ENCODE measurements at regions not wholly inside any gene's neighbourhood (a gene's known extent, or its start where the extent isn't known, plus 50 kb on each side); places are given as distances from the start of the nearest gene placed in this dataset.

- no peak for DNase-seq
Measured at GRCh38 chr2:121124330-121124729, 160.7 kb downstream of the TFCP2L1 start.

GRCh38 chr2:121125350-121125749 is 159.7 kb downstream of the TFCP2L1 start:
- DNase-seq = no peak

GRCh38 chr2:121128741-121129659 is 156.0 kb downstream of the TFCP2L1 start:
- no peak for DNase-seq

- DNase-seq = no peak
Measured at GRCh38 chr2:121129692-121130091, 155.3 kb downstream of the TFCP2L1 start.

GRCh38 chr2:121130301-121130850 is 154.6 kb downstream of the TFCP2L1 start:
- no peak for DNase-seq

GRCh38 chr2:121131375-121131774 is 153.6 kb downstream of the TFCP2L1 start:
- no peak for DNase-seq

GRCh38 chr2:121132054-121132761 is 152.8 kb downstream of the TFCP2L1 start:
- DNase-seq = no peak

GRCh38 chr2:121132762-121133107 is 152.3 kb downstream of the TFCP2L1 start:
- no peak for DNase-seq

GRCh38 chr2:121133551-121134319 is 151.3 kb downstream of the TFCP2L1 start:
- DNase-seq = no peak

- no peak for DNase-seq
Measured at GRCh38 chr2:121134728-121135127, 150.3 kb downstream of the TFCP2L1 start.

- DNase-seq = no peak
Measured at GRCh38 chr2:121135168-121135853, 149.7 kb downstream of the TFCP2L1 start.

- no peak for DNase-seq
Measured at GRCh38 chr2:121136323-121136722, 148.7 kb downstream of the TFCP2L1 start.

- no peak for DNase-seq
Measured at GRCh38 chr2:121137571-121137970, 147.4 kb downstream of the TFCP2L1 start.

- no peak for DNase-seq
Measured at GRCh38 chr2:121140734-121141133, 144.3 kb downstream of the TFCP2L1 start.

- DNase-seq = no peak
Measured at GRCh38 chr2:121142452-121142851, 142.6 kb downstream of the TFCP2L1 start.

- no peak for DNase-seq
Measured at GRCh38 chr2:121144111-121144510, 140.9 kb downstream of the TFCP2L1 start.

GRCh38 chr2:121146630-121147029 is 138.4 kb downstream of the TFCP2L1 start:
- no peak for DNase-seq

- no peak for DNase-seq
Measured at GRCh38 chr2:121147766-121148165, 137.2 kb downstream of the TFCP2L1 start.

GRCh38 chr2:121148481-121148880 is 136.5 kb downstream of the TFCP2L1 start:
- DNase-seq = no peak

GRCh38 chr2:121149384-121149783 is 135.6 kb downstream of the TFCP2L1 start:
- DNase-seq = no peak

- DNase-seq = no peak
Measured at GRCh38 chr2:121150126-121150525, 134.9 kb downstream of the TFCP2L1 start.

- DNase-seq = no peak
Measured at GRCh38 chr2:121150713-121151112, 134.3 kb downstream of the TFCP2L1 start.
